ENCODE measurements at regions not wholly inside any gene's neighbourhood (a gene's known extent, or its start where the extent isn't known, plus 50 kb on each side); places are given as distances from the start of the nearest gene placed in this dataset.

DNA sequence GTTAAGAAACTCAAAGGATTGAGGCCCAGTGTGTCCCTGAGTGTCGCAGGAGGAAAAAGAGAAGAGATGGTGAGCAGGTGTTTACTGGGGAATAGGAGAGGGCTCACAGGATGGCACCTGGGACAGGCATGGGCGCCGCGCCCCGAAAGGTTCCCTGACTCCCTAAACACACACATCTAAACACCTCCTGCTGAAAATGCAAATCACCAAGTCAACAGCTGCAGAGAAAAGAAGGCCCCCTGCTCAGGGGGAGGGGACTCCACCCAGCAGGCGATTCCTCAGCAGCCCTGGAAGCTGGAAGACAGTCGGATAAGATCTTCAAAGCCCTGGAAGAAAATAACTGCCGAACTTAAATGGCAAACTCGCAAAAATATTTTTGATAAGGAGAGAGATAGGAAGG is 377.2 kb downstream of the BRD1 start:
- TF ChIP-seq POLR2AphosphoS5 (IDR thresholded peaks at IDR 0.05; ENCODE audit: low read depth, low read length) (no peak), SIN3A (IDR thresholded peaks at IDR 0.05; ENCODE audit: low read depth) (no peak), CTCF (IDR thresholded peaks at IDR 0.05 in 2 of 3, conservative IDR thresholded peaks at IDR 0.05 in 1 of 3; ENCODE audit: borderline replicate concordance in 1 of 3, insufficient read depth in 1 of 3, low read depth in 2 of 3, low read length in 2 of 3) (no peak), ELF1 (IDR thresholded peaks at IDR 0.05; ENCODE audit: borderline replicate concordance, low read depth) (no peak), EZH2 (IDR thresholded peaks at IDR 0.05) (no peak), YY1 (IDR thresholded peaks at IDR 0.05; ENCODE audit: extremely low read depth, insufficient replicate concordance, low read depth, low read length) (no peak), ZNF274 (IDR thresholded peaks at IDR 0.05; ENCODE audit: low read depth, low read length) (no peak), FOSL1 (IDR thresholded peaks at IDR 0.05; ENCODE audit: low read depth) (no peak), POLR2A (IDR thresholded peaks at IDR 0.05; ENCODE audit: borderline replicate concordance, extremely low read depth, insufficient read depth, insufficient read length) (no peak), CEBPB (IDR thresholded peaks at IDR 0.05; ENCODE audit: low read depth) (no peak)
- TF ChIP-seq, protein P1, sequence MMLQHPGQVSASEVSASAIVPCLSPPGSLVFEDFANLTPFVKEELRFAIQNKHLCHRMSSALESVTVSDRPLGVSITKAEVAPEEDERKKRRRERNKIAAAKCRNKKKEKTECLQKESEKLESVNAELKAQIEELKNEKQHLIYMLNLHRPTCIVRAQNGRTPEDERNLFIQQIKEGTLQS (IDR thresholded peaks at IDR 0.05) = no peak
